ENCODE measurements at regions not wholly inside any gene's neighbourhood (a gene's known extent, or its start where the extent isn't known, plus 50 kb on each side); places are given as distances from the start of the nearest gene placed in this dataset.

GRCh38 chr2:76312236-76312635, 601.5 kb upstream of the GCFC2 start:
- Histone ChIP-seq H3K36me3 (ENCODE audit: control insufficient read depth, insufficient read depth, low read length) (no peaks in the 10 kb centered on the region), H3K4me1 (no peaks in the 10 kb centered on the region), H3K9ac (no peak overlapping the region), H3K4me3 (ENCODE audit: low read depth, low read length) (no peak overlapping the region), H3K27ac (no peak overlapping the region), H3K27me3 (ENCODE audit: control insufficient read depth, insufficient read depth, low read length) (no peaks in the 10 kb centered on the region), H3K9me3 (ENCODE audit: control insufficient read depth, low read length) (no peaks in the 10 kb centered on the region), H2AFZ (no peak overlapping the region), H3K4me2 (ENCODE audit: low read length) (no peak overlapping the region), H3K79me2 (no peaks in the 10 kb centered on the region)
- no peak for TF ChIP-seq CTCF (IDR thresholded peaks at IDR 0.05)

GRCh38 chr2:76311728-76312127, 601.0 kb upstream of the GCFC2 start:
- Histone ChIP-seq H3K4me3 (ENCODE audit: low read depth, low read length) (no peak overlapping the region), H3K9me3 (ENCODE audit: control insufficient read depth, low read length) (no peaks in the 10 kb centered on the region), H3K79me2 (no peaks in the 10 kb centered on the region), H3K4me1 (no peaks in the 10 kb centered on the region), H2AFZ (no peak overlapping the region), H3K27me3 (ENCODE audit: control insufficient read depth, insufficient read depth, low read length) (no peaks in the 10 kb centered on the region), H3K4me2 (ENCODE audit: low read length) (no peak overlapping the region), H3K36me3 (ENCODE audit: control insufficient read depth, insufficient read depth, low read length) (no peaks in the 10 kb centered on the region), H3K27ac (no peak overlapping the region), H3K9ac (no peak overlapping the region)
- TF ChIP-seq CTCF (IDR thresholded peaks at IDR 0.05): no peak

- Histone ChIP-seq H3K27ac (no peak overlapping the region), H3K4me3 (ENCODE audit: low read depth, low read length) (no peak overlapping the region), H2AFZ (no peak overlapping the region), H3K79me2 (no peaks in the 10 kb centered on the region), H3K36me3 (ENCODE audit: control insufficient read depth, insufficient read depth, low read length) (no peaks in the 10 kb centered on the region), H3K4me2 (ENCODE audit: low read length) (no peak overlapping the region), H3K9ac (no peak overlapping the region), H3K4me1 (no peaks in the 10 kb centered on the region), H3K27me3 (ENCODE audit: control insufficient read depth, insufficient read depth, low read length) (no peaks in the 10 kb centered on the region), H3K9me3 (ENCODE audit: control insufficient read depth, low read length) (no peaks in the 10 kb centered on the region)
- TF ChIP-seq CTCF (IDR thresholded peaks at IDR 0.05): no peak
Measured at GRCh38 chr2:76310894-76311633, 600.3 kb upstream of the GCFC2 start.

- Histone ChIP-seq H3K4me1 (no peaks in the 10 kb centered on the region), H3K27me3 (ENCODE audit: control insufficient read depth, insufficient read depth, low read length) (no peaks in the 10 kb centered on the region), H3K27ac (no peak overlapping the region), H2AFZ (no peak overlapping the region), H3K4me3 (ENCODE audit: low read depth, low read length) (no peak overlapping the region), H3K9ac (no peak overlapping the region), H3K79me2 (no peaks in the 10 kb centered on the region), H3K36me3 (ENCODE audit: control insufficient read depth, insufficient read depth, low read length) (no peaks in the 10 kb centered on the region), H3K4me2 (ENCODE audit: low read length) (no peak overlapping the region), H3K9me3 (ENCODE audit: control insufficient read depth, low read length) (no peaks in the 10 kb centered on the region)
- no peak for TF ChIP-seq CTCF (IDR thresholded peaks at IDR 0.05)
Measured at GRCh38 chr2:76307495-76307894, 596.8 kb upstream of the GCFC2 start.

- no peak overlapping the region for H3K27ac ChIP-seq
- H3K79me2 ChIP-seq: no peaks in the 10 kb centered on the region
- no peak for TF ChIP-seq CTCF (IDR thresholded peaks at IDR 0.05)
- H2AFZ ChIP-seq: no peak overlapping the region
- H3K27me3 ChIP-seq (ENCODE audit: control insufficient read depth, insufficient read depth, low read length): no peaks in the 10 kb centered on the region
- no peak overlapping the region for H3K4me2 ChIP-seq (ENCODE audit: low read length)
- no peaks in the 10 kb centered on the region for H3K36me3 ChIP-seq (ENCODE audit: control insufficient read depth, insufficient read depth, low read length)
- no peaks in the 10 kb centered on the region for H3K9me3 ChIP-seq (ENCODE audit: control insufficient read depth, low read length)
- H3K9ac ChIP-seq: no peak overlapping the region
- H3K4me1 ChIP-seq: no peaks in the 10 kb centered on the region
- no peak overlapping the region for H3K4me3 ChIP-seq (ENCODE audit: low read depth, low read length)
Measured at GRCh38 chr2:76298041-76298440, 587.3 kb upstream of the GCFC2 start.
